HuH-7 (cell line): ENCODE measurements at regions not wholly inside any gene's neighbourhood (a gene's known extent, or its start where the extent isn't known, plus 50 kb on each side); places are given as distances from the start of the nearest gene placed in this dataset.

Experiments used
- DNase-seq: peaks from one replicate; pipeline ENCODE4 v3.0.0; 2011; ENCODE audit warnings: low spot score

DNA sequence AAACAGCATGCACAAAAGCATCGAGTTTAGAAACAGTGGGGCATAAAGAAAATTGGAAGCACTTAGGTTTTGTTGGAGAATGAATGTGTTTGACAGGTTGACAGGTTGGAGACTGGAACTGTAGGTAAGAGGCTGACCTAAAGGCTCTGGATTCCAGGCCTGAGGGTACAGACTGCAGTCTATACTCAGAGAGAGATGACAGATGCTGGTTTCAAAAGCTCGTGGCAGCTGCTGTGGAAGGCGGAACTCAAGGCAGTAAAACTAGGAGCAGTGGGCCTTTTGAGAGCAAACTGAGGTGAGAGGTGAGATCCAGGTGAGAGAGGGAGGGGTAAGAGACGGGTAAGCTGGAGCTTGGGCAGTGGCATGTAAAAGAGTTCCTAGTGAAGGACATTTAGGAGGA is 415.2 kb downstream of the TRIML1 start:
- no peak for DNase-seq

DNA sequence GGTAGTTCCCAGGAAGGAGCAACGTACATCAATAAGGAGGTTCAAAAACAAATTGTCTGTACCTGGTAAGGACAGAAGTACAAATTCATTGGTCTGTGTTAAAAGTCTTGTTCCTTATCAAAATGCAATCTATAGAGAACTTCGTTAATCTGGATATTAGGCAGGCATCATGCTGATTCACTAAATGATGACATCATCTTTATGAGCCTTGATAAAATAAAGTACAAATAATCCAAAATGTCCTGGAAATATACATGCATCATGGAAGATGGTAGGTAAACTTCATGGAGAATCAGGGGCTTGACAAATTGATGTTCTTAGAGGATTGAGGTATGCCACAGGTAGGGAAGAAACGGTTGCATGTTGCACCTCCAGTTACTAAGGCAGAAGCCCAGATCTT is 433.9 kb downstream of the TRIML1 start:
- no peak for DNase-seq

DNA sequence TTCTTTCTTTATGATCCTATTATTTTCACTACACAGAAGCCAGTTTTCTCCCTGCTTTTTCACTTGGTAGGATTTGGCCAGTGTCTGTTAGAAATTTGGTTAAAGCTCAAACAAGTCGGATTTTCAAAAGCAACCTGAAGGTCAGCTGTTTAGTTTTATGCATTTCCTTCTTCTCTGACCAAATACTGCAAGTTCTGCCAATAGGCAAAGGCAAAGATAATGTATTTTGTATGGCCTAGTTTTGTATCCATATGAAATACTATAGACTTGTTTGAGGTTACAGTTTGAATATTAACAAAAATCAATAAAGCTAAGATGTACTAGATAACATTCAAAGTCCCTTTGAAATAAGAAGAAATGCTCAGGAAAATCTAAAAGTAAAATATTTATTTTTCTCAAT is 439.4 kb downstream of the TRIML1 start:
- DNase-seq = no peak

DNA sequence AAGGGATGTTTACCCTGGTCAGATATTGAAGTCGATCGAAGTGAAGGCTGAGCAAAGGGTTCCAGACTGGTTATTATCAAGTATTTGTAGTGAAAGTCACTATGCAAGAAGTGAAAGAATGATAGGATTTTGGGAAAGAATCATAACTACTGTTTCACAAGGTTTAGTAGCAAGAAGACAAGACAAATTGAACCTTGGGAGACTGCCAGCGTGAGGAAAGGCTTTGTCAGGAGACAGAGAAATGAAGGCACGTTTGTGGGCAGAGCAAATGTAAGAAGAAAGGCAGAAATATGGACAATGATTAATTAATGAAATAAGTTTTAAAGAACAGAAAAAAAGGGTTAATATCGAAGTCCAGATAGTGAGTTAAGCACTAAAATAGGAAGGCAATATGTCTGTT is 456.8 kb downstream of the TRIML1 start:
- DNase-seq = no peak

DNA sequence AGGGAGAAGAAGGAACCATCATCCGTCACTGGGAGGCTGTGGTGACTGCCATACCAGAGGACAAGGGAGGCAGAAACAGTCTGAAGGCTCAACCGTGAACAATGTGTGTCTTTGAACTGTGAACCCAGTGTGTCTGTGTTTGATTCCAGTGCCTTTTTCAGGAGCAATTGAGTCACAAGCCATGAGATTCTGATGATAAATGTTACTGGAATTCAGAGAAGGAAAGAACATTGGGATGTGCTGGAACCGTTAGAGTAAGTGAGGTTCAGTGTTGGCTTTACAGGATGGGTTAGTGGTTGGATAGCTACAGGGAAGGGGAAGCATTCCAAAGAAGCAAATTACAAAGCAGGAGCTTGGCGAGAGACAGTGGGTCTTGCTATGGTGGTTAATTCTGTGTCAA is 464.4 kb downstream of the TRIML1 start:
- DNase-seq = no peak

DNA sequence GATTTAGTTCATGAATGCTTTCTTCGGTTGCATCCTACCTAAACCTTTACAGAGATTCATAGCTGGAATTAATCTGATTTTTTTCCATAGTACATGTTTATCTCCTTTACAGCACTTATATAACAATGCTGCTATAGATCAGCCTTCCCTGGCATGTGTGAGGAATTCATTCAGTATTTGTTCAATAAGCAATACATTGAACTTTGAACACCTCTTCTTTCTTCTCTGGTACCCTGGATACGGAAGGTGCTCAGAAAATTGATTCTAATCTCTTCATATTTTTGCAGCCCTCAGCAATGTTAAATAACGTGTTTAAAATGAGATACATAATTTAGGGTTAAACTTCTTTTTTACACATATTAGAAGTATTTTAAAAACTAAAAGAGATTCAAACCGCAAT is 467.4 kb downstream of the TRIML1 start:
- no peak for DNase-seq

DNA sequence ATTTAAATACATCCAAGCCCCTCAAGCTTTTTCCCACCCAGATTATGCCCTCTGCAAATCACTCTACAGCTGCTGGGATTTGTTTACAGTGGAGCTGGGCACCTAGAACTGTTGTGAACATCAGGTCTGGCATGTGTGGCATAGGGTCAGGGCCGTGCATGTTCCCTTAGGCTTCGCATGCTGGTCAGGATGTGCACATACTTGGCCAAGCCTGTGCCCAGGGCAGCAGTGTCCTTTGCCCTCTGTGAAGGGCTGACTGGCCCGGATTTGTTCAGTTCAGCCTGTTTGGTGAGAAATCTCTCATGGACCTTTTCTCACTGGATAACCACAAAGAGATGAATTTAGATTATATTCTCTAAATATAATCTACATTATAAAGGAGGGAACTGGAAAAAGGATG is 471.9 kb downstream of the TRIML1 start:
- DNase-seq = no peak

DNA sequence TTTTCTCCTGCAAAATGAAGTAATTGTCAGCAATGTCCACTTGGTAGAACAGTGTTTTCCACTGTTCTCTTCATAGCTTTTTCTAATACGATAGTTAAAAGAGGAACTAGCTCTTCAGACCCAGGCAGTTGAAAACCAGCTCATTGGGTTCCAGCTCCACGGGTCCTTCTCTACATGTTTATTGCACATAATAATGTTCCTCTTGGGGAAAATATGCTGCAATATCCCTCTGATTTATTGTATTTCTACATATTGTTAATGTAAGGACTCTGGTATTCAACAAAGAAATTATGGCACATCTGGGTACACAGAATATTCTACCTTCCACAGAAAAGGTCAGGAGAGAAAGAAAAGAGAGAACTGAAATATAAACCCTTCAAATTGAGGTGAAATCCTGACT is 473.4 kb downstream of the TRIML1 start:
- no peak for DNase-seq

DNA sequence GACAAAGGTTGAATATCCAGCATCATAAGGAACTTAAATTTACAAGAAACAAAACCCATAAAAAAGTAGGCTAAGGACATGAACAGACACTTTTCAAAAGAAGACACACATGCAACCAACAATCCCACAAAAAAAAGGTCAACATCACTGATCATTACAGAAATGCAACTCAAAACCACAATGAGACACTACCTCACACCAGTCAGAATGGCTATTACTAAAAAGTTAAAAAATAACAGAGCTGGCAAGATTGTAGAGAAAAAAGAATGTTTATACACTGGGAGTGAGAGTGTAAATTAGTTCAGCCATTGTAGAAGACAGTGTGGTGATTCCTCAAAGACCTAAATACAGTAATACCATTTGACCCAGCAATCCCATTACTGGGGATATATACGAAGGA is 474.7 kb downstream of the TRIML1 start:
- no peak for DNase-seq

DNA sequence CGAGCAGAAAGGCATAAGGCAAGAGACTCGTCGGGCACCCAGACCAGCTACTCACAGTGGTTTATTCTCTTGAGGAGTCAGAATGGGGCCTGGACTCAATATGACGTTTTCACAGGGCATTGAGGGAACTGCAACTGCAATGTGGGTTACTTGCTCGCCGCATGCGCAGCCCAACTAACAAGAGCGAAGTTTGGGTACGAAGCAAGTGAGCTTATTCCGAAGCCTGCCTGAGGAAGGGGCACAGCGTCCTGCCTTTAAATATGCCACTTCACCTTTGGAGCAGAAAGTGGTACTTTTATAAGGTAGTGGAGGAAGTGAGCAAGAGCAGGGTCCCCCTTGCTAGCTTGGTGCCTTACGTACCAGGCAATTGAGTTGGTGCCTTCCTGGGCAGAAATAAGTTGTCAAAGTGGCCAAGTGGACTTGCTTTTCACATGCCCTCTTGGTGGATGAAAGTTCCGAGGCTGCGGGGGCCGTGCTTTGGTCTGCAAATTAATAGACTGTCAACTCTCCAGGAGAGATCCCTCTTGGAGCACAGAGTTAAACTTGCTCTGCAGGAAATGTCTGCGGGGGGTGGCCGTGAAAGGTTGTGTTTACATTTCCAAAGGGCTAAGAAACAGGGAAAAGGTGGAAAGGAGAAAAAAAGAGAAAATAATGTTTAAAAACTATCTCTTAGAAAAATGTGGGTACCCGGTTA is 480.4 kb downstream of the TRIML1 start:
- DNase-seq = no peak

DNA sequence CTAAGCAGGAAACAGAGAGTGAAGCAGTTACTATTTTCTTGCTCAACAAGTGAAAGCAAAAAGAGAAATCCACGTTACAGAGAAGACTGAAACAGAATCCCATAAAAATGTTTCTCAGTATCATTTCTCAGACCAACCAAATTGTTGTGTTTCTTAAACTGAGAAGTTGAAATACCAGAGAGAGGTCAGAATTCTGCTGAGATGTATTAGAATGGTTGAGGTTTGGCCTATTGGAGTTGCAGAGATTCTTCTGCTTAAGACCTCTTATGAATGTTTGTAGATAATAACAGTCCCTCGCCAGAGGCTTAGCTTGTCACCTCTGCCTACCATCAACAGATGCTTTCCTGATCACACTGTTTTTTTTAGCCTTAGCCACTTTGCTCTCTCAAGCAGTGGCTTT is 481.4 kb downstream of the TRIML1 start:
- DNase-seq = no peak

DNA sequence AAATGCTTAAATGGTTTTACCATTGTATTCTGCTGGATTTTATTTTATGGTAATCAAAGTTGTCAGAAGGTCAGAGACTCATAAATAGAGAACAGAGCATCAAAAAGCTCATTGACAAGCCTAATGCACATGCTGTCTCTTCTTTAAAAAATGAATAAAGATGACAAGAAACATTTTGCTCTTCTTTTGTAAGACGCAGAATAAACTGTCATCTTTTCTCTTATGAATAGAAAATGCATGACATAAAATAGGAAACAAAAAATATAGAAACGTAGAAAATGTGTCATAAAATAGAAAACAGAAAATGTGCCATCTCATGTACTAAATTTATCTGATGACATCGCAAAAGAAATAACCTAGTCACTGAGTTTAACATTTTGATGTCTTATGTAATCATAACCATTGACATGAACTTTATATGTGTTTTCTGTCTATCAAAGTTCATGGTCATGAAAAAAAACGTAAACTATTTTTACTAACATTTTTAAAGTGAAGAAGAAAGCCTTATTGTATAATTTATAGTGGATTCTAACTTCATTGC is 484.1 kb downstream of the TRIML1 start:
- DNase-seq = no peak

DNA sequence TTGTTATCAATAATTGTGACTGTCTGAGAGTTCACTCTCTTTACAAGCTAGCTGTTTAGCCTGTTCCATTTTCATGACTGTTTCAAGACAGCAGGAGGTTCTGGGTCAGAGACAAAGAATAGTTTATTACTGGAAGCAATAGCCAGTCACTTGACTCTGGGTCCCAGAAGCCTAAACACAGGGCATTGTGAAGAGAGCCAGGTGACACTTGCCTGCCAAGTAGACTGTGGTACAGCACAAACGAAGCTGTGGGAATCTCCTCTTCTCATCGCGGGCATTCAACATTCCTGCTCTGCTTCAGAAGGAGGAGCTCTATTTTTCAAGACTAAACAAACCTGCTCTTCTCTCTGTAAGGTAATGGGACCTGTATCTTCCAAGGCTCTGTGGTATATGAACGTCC is 485.1 kb downstream of the TRIML1 start:
- no peak for DNase-seq

DNA sequence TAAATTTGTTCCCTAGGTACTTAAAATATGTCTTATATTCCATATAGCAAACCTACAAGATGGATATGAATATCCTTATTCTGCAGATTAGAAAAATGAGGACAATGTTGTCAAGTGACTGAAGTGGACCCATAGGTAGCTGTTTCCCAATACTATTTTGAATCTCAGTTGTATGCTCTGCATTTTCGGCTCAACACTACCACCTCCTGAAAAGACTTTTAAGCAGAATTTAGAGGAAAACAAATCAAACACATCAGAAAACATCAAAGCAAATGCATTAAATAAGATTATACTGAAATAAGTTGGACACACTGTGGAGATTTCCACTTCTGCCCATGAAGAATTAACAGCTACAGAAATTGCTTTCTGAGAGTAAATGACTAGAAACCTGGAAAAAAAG is 488.7 kb downstream of the TRIML1 start:
- DNase-seq = no peak

DNA sequence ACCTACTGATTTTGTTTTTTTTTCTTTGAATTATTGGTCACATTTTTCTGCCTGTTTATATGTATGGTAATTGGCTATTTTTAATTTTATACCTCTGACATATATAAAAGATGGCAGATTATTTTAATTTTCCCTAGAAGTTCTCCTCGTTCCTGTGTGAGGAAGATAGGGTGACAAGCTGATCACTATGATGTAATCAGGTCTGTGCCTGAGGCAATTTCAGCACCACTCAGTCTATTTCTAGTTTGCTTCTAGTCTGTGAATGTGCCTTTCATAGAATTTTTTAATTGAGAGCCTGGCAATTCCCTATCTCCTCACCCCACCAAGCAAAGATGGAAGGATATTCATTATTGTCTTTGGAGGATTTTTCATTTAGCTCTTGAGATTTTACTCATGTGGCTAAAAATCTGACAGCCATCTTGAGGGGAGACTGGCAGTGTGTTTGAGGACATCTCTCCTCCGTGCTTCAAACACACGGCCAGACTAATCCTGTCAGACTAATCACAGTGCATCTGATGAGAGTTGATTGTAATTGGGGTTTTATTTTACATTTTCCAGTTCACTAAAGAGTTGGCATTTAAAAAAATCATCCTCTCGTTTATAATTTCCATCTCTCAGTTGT is 500.3 kb downstream of the TRIML1 start:
- no peak for DNase-seq

DNA sequence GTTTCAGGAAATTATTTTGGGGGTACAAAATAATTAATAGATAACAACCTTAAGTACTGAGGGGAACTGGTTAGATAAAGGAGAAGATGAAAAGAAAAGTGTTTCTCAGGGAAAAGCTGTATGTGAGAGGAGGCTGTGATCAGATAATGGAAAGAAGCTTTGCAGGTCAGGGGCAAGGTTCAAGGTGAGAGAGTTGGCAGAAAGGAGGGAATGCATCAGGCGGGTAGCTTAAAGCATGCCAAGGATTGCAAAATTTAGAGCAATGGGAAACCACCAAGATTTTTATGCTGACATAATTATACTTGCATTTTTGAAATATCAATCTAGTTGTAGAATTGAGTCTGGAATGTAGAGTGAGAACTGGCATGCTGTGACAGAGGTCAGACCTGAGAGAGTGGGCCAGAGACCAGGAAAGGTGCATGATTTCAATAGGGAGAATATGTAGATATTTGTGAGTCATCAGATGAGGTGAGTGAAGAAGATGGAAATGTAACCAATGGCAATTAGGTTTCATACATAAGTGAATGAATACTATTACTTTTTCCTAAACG is 508.7 kb downstream of the TRIML1 start:
- no peak for DNase-seq

DNA sequence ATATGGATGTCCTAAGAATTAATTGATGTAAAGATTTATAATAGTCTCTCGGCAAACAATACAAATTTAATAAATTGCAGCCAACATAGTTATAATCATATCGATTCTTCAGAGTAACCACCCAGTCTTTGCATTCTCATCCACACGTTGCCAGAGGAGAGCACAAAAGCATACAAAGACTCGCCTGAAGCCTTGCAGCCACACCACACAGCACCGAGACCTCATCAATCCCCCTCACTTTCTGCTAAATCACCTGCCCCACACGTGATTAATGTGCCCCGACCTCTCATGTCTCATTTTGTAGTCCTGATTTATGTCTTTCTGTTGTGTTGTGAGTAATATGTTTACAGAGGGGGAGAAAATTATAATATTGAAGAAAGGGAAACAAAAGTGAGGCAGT is 510.4 kb downstream of the TRIML1 start:
- DNase-seq = no peak

DNA sequence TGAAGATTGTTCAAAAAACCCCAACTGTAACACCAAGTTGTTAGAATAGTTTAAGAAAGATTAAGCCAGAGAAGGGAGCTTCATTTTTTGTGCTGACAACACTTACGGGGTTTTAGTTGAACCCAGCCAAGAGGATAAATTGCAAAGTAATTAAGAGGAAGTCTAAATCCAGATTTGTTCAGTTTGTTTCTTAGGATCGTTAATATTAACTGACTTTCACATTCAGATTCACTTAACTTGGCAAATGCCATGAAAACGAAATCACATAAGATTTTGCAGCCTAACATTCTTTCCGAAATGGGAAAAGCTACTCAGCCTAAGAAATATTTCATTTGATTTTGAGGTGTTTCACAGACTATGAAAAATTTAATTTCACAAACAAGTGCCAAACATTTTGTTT is 511.3 kb downstream of the TRIML1 start:
- no peak for DNase-seq

DNA sequence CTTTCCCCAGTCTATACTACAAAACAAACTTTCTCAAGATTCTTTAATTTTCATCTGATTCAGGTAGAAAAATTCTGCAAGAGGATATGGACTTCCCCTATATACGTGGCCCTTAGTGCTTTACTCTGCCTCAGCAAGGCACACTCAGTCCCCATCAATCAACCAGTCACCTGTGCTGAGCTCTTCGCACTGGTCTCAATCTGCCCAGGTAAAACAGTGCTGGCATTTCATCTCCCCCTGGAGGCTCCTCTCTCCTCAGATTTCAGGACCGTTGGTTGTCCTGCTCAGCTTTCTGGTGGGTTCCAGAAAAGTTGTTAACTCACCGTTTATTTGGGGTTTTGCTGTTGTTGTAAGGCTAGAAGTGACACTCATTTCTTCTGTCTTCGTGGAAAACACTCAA is 518.1 kb downstream of the TRIML1 start:
- no peak for DNase-seq

DNA sequence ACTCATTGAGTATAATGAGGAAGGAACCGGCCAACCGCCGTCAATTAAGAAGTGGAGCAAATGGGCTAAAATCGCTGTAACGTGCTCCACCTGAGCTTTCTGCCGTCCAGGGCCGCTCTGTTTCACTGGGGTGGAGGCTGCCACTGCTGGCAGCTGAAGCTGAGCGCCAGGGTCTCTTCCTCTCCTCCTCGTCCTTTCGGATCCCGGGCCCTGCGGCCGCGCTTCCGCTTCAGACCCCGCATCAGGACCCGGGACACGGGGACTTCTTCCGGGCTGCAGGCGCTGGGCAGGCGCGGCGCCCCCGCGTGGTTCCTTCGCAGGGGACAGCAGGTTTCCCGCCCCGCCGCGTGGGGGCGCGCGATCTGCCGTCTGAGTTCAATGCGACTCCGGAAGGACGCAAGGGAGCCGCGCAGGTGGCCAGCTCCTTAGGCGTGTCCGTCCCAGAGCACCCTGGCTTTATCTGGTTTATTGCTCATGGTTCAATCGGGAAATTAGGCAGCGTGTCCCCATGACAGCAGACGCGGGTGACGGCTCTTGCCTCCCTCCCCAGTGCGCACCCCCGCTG is 519.8 kb downstream of the TRIML1 start:
- no peak for DNase-seq

DNA sequence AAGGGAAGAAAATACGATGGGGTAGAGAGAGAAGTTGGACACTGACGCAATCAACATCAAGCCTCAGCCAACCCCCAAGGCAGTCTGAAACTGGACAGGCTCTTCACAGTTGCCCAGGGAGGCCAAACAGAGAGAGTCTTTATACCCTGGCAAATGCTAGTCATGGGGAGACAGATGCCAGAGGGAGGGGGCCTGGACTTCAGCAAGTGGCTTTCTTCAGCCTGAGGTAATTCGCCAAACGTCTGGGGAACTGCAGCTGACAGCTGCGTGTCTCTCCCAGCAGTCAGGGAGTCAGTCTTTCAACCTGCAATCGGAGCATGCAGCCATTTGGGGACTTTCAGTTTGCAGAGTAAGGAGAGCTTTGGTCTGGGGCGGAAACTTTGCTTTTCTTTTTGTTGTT is 521.6 kb downstream of the TRIML1 start:
- DNase-seq = no peak

DNA sequence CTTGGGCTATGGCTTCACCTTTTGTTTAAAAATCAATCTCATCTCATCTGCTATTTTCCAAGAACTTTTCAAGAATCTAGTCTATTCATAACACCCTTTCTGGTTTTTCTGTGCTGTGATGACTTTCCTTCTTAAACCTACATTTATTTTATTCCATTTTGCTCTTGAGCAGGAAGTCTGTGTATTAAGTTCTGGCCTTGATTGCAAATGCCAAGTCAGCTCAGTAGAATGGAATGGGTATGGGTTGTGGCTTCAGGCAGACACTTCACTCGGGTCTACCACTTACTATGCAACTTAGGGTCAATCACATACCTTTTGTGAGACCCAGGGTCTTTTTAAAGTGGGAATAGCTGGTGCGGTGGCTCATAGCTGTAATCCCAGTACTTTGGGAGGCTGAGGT is 522.3 kb downstream of the TRIML1 start:
- DNase-seq = no peak

DNA sequence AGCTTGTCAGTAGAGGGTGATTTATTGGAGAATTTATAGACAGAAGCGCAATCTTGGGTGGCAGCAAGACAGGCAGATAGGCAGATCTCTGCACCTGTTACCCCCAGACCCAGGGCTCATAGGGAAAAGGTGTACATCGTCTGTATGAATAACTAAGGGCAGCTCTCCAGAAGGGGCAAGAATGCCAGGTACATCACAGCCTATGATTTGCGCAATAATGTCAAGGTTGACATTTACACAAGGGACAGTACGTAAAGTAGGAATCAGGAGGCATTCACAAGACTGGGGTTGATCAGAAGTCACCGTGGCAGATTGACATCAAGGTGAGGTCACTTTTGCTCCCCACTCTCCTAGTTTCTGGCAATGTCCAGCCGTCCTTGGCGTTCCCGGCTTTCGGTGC is 524.1 kb downstream of the TRIML1 start:
- no peak for DNase-seq
